ENCODE measurements at regions not wholly inside any gene's neighbourhood (a gene's known extent, or its start where the extent isn't known, plus 50 kb on each side); places are given as distances from the start of the nearest gene placed in this dataset.
"Not testable (repeated sequence)": the region's sequence is repeated elsewhere in the genome, so short reads cannot be mapped to it uniquely, and the experiment has no call there.

DNA sequence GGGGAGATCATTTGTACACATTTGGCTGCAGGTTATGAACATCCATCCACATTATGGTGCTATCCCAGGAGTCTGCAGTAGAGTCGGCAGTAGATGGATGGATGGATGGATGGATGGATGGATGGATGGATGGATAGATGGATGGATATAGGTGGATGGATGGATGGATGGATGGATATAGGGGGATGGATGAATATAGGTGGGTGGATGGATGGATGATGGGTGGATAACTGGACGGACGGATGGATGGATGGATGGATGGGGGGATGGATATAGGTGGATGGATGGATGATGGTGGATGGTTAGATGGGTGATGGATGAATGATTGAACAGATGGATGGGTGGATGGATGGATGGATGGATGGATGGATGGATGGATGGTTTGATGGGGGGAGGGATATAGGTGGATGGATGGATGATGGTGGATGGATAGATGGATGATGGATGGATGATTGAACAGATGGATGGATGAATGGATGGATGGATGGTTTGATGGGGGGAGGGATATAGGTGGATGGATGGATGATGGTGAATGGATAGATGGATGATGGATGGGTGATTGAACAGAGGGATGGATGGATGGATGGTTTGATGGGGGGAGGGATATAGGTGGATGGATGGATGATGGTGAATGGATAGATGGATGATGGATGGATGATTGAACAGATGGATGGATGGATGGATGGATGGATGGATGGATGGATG is 65.3 kb upstream of the PRR5 start:
- WGBS (ENCODE audit: insufficient coverage, low coverage, missing lambda C conversion rate), result 0% methylated on average over 1 of the region's 3 CpGs
- H3K36me3 ChIP-seq (ENCODE audit: control insufficient read depth, insufficient read depth, low read length); DNase-seq (ENCODE audit: extremely low read depth in 1 of 4, low spot score in 3 of 4); H3K9ac ChIP-seq (ENCODE audit: insufficient read depth in 1 of 2, low read depth in 2 of 2, low read length in 2 of 2); H3K4me2 ChIP-seq (ENCODE audit: insufficient read depth, low read length); in situ Hi-C loops (cut with MboI); FAIRE-seq; intact Hi-C loops (cut with micrococcal nuclease); ATAC-seq; BruUV-seq (replicated peaks); CTCF ChIA-PET (ENCODE audit: low intra/inter-chr PET ratio); H3K4me1 ChIP-seq (replicated peaks in 1 of 2; ENCODE audit: control insufficient read depth in 2 of 2, insufficient read depth in 2 of 2, low read length in 2 of 2); H3K27ac ChIP-seq (ENCODE audit: extremely low read depth, low read depth, low read length); H4K20me1 ChIP-seq (replicated peaks; ENCODE audit: control insufficient read depth, insufficient read depth, low read length); H3K9me1 ChIP-seq (ENCODE audit: control insufficient read depth, insufficient read depth, low read length); H2AFZ ChIP-seq (ENCODE audit: low read depth, low read length); H3K9me3 ChIP-seq (replicated peaks; ENCODE audit: control insufficient read depth, insufficient read depth, low read depth, low read length); H3K4me3 ChIP-seq; H3K79me2 ChIP-seq (ENCODE audit: control insufficient read depth, insufficient read depth, low read length): not testable (repeated sequence)
- H3K27me3 ChIP-seq (ENCODE audit: control insufficient read depth in 2 of 2, insufficient read depth in 2 of 2, low read length in 2 of 2), result peaks cover 6 to 26% of the 10 kb centered on the region in 2 experiments
- POLR2A ChIA-PET, result interaction anchor here (0.6 kb wide), 1 partner anchor 10 kb away, joined by 3 read pairs; no protein-coding TSS in a partner anchor

DNA sequence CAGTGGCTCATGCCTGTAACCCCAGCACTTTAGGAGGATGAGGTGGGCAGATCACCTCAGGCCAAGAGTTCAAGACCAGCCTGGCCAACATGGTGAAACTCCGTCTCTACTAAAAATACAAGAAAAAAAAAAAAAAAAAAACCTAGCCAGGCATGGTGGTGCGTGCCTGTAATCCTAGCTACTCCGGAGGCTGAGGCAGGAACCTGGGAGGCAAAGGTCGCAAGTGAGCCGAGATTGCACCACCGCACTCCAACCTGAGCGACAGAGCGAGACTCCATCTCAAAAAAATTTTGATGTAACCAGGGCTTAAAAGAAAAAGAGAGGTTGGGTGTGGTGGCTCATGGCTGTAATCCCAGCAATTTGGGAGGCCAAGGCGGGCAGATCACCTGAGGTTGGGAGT is 66.4 kb upstream of the PRR5 start:
- H3K4me3 ChIP-seq; H3K9ac ChIP-seq (ENCODE audit: insufficient read depth in 1 of 2, low read depth in 2 of 2, low read length in 2 of 2); CTCF ChIA-PET (ENCODE audit: low intra/inter-chr PET ratio); H3K36me3 ChIP-seq (ENCODE audit: control insufficient read depth, insufficient read depth, low read length); H3K9me1 ChIP-seq (ENCODE audit: control insufficient read depth, insufficient read depth, low read length); H3K4me2 ChIP-seq (ENCODE audit: insufficient read depth, low read length); in situ Hi-C loops (cut with MboI); FAIRE-seq; H3K9me3 ChIP-seq (replicated peaks; ENCODE audit: control insufficient read depth, insufficient read depth, low read depth, low read length); POLR2A ChIA-PET; H4K20me1 ChIP-seq (replicated peaks; ENCODE audit: control insufficient read depth, insufficient read depth, low read length); BruUV-seq (replicated peaks); DNase-seq (ENCODE audit: extremely low read depth in 1 of 4, low spot score in 3 of 4); H3K4me1 ChIP-seq (replicated peaks in 1 of 2; ENCODE audit: control insufficient read depth in 2 of 2, insufficient read depth in 2 of 2, low read length in 2 of 2); ATAC-seq; H3K27ac ChIP-seq (ENCODE audit: extremely low read depth, low read depth, low read length); H2AFZ ChIP-seq (ENCODE audit: low read depth, low read length); intact Hi-C loops (cut with micrococcal nuclease); H3K79me2 ChIP-seq (ENCODE audit: control insufficient read depth, insufficient read depth, low read length): not testable (repeated sequence)
- 7% methylated on average over 2 of the region's 9 CpGs for WGBS (ENCODE audit: insufficient coverage, low coverage, missing lambda C conversion rate)
- H3K27me3 ChIP-seq (ENCODE audit: control insufficient read depth in 2 of 2, insufficient read depth in 2 of 2, low read length in 2 of 2), result peaks cover 3 to 18% of the 10 kb centered on the region in 2 experiments

All from K562 (cell line).